Hepatocyte (in vitro differentiated cells): ENCODE measurements at regions not wholly inside any gene's neighbourhood (a gene's known extent, or its start where the extent isn't known, plus 50 kb on each side); places are given as distances from the start of the nearest gene placed in this dataset.

Experiments used
- EZH2 ChIP-seq: fragments of 200-600 bp; sonication (generic); IDR thresholded peaks from 2 replicates; pipeline ENCODE4 v1.6.1; 2016; ENCODE audit warnings: antibody characterized with exemption, mild to moderate bottlenecking, borderline replicate concordance
- EZH2phosphoT487 ChIP-seq: fragments of 200-600 bp; sonication (generic); IDR thresholded peaks from one replicate; pipeline ENCODE4 v1.6.1; 2018; ENCODE audit warnings: antibody characterized with exemption, mild to moderate bottlenecking, low read depth, moderate library complexity; ENCODE audit not compliant: unreplicated experiment, severe bottlenecking
- TF ChIP-seq, protein P1 (sequence below): fragments of 200-600 bp; sonication (generic); IDR thresholded peaks from 2 replicates; pipeline ENCODE4 v1.5.1; 2016; ENCODE audit warnings: antibody characterized with exemption, mild to moderate bottlenecking; ENCODE audit not compliant: poor library complexity

GRCh38 chr7:106538638-106539037 lies 122.3 kb downstream of the CCDC71L start:
- TF ChIP-seq EZH2 (no peak), EZH2phosphoT487 (no peak)
- TF ChIP-seq, protein P1, sequence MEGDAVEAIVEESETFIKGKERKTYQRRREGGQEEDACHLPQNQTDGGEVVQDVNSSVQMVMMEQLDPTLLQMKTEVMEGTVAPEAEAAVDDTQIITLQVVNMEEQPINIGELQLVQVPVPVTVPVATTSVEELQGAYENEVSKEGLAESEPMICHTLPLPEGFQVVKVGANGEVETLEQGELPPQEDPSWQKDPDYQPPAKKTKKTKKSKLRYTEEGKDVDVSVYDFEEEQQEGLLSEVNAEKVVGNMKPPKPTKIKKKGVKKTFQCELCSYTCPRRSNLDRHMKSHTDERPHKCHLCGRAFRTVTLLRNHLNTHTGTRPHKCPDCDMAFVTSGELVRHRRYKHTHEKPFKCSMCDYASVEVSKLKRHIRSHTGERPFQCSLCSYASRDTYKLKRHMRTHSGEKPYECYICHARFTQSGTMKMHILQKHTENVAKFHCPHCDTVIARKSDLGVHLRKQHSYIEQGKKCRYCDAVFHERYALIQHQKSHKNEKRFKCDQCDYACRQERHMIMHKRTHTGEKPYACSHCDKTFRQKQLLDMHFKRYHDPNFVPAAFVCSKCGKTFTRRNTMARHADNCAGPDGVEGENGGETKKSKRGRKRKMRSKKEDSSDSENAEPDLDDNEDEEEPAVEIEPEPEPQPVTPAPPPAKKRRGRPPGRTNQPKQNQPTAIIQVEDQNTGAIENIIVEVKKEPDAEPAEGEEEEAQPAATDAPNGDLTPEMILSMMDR = no peak
